Neural progenitor cell (in vitro differentiated cells): ENCODE measurements at regions not wholly inside any gene's neighbourhood (a gene's known extent, or its start where the extent isn't known, plus 50 kb on each side); places are given as distances from the start of the nearest gene placed in this dataset.

Experiments used
- DNase-seq: peaks from one replicate; pipeline ENCODE4 v3.0.0-alpha.2; 2016; ENCODE audit warnings: low spot score
- H2AFZ ChIP-seq: fragments of 200-600 bp; sonication (generic); replicated peaks from 2 replicates; pipeline ENCODE4 v1.6.1; 2016; ENCODE audit warnings: antibody characterized with exemption
- H3F3A ChIP-seq: fragments of 200-600 bp; sonication (generic); 2 replicates; pipeline ENCODE4 v1.6.1; 2016; ENCODE audit warnings: antibody characterized with exemption, low read depth
- H3K27ac ChIP-seq: fragments of 200-600 bp; sonication (generic); 2 replicates; pipeline ENCODE4 v1.5.1; 2016; ENCODE audit warnings: mild to moderate bottlenecking
- H3K27me3 ChIP-seq: fragments of 200-600 bp; sonication (generic); 2 replicates; pipeline ENCODE4 v1.6.1; 2016; ENCODE audit warnings: mild to moderate bottlenecking, moderate library complexity
- H3K36me3 ChIP-seq: fragments of 200-600 bp; sonication (generic); 2 replicates; pipeline ENCODE4 v1.5.1; 2016
- H3K4me1 ChIP-seq: fragments of 200-600 bp; sonication (generic); 2 replicates; pipeline ENCODE4 v1.6.1; 2016; ENCODE audit warnings: mixed run types
- H3K4me2 ChIP-seq: fragments of 200-600 bp; sonication (generic); 2 replicates; pipeline ENCODE4 v1.6.1; 2016
- H3K4me3 ChIP-seq: fragments of 200-600 bp; sonication (generic); 2 replicates; pipeline ENCODE4 v1.5.1; 2016
- H3K79me2 ChIP-seq: fragments of 200-600 bp; sonication (generic); 2 replicates; pipeline ENCODE4 v1.6.1; 2016; ENCODE audit warnings: low read depth
- H3K9ac ChIP-seq: fragments of 200-600 bp; sonication (generic); 2 replicates; pipeline ENCODE4 v1.6.1; 2016
- H3K9me3 ChIP-seq: fragments of 200-600 bp; sonication (generic); 2 replicates; pipeline ENCODE4 v1.5.1; 2016; ENCODE audit warnings: low read depth
- H4K20me1 ChIP-seq: fragments of 200-600 bp; sonication (generic); 2 replicates; pipeline ENCODE4 v1.6.1; 2016; ENCODE audit warnings: low read depth
- H3K27ac Mint-ChIP-seq: 3 replicates; pipeline ENCODE4 v1.8.0; 2021; ENCODE audit warnings: mixed read lengths
- H3K27me3 Mint-ChIP-seq: 2 replicates; pipeline ENCODE4 v1.8.0; 2022; ENCODE audit warnings: low read depth, mild to moderate bottlenecking, inconsistent platforms, moderate library complexity, mixed read lengths; ENCODE audit not compliant: insufficient read depth
- H3K36me3 Mint-ChIP-seq: 3 replicates; pipeline ENCODE4 v1.8.0; 2021; ENCODE audit warnings: mixed read lengths
- H3K4me1 Mint-ChIP-seq: 3 replicates; pipeline ENCODE4 v1.8.0; 2021; ENCODE audit warnings: mixed read lengths
- H3K4me3 Mint-ChIP-seq: 3 replicates; pipeline ENCODE4 v1.8.0; 2021; ENCODE audit warnings: mild to moderate bottlenecking, moderate library complexity, mixed read lengths
- H3K9me3 Mint-ChIP-seq: 3 replicates; pipeline ENCODE4 v1.8.0; 2020; ENCODE audit warnings: mixed read lengths
- EZH2 ChIP-seq: fragments of 200-600 bp; sonication (generic); IDR thresholded peaks from 2 replicates; pipeline ENCODE4 v1.6.1; 2017; ENCODE audit warnings: antibody characterized with exemption, mild to moderate bottlenecking, moderate library complexity
- EZH2phosphoT487 ChIP-seq: fragments of 200-600 bp; sonication (generic); IDR thresholded peaks from 2 replicates; pipeline ENCODE4 v1.6.1; 2017; ENCODE audit warnings: antibody characterized with exemption
- TF ChIP-seq, protein P1 (sequence below): fragments of 200-600 bp; sonication (generic); IDR thresholded peaks from 2 replicates; pipeline ENCODE4 v1.5.1; 2017; ENCODE audit warnings: antibody characterized with exemption, mild to moderate bottlenecking

DNA sequence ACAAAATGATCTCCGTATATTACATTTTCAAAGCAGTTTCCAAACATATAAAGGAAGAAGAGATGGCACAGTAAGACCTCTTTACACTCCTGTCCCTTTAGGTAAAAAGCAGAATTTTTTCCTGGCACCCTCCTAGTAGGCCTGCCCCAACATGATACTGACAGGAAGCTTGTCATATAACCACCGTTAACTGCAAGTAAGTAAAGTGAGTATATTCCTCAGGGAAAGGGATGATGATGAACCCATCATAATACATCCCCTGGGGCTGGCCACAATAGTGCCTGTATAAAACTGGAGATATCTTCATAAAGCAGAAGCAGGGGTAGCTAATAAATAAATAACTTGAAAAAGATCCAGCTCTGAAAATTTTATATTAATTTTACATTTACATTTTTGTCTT, 893.0 kb downstream of the DIPK2A start:
- no peak overlapping the region for H3K4me3 ChIP-seq
- H3K9ac ChIP-seq, result no peak overlapping the region
- H3K27ac ChIP-seq, result no peak overlapping the region
- H3K4me1 ChIP-seq, result no peaks in the 10 kb centered on the region
- H3K79me2 ChIP-seq, result no peaks in the 10 kb centered on the region
- Mint-ChIP-seq H3K36me3 (no peaks in the 10 kb centered on the region), H3K27me3 (peaks cover 5% of the 10 kb centered on the region), H3K9me3 (no peaks in the 10 kb centered on the region), H3K4me1 (no peaks in the 10 kb centered on the region), H3K4me3 (no peak overlapping the region), H3K27ac (no peak overlapping the region)
- no peaks in the 10 kb centered on the region for H3F3A ChIP-seq
- H3K9me3 ChIP-seq, result no peaks in the 10 kb centered on the region
- H2AFZ ChIP-seq, result no peak overlapping the region
- no peaks in the 10 kb centered on the region for H4K20me1 ChIP-seq
- H3K27me3 ChIP-seq, result no peaks in the 10 kb centered on the region
- no peak overlapping the region for H3K4me2 ChIP-seq
- TF ChIP-seq EZH2 (no peak), EZH2phosphoT487 (no peak)
- TF ChIP-seq, protein P1, sequence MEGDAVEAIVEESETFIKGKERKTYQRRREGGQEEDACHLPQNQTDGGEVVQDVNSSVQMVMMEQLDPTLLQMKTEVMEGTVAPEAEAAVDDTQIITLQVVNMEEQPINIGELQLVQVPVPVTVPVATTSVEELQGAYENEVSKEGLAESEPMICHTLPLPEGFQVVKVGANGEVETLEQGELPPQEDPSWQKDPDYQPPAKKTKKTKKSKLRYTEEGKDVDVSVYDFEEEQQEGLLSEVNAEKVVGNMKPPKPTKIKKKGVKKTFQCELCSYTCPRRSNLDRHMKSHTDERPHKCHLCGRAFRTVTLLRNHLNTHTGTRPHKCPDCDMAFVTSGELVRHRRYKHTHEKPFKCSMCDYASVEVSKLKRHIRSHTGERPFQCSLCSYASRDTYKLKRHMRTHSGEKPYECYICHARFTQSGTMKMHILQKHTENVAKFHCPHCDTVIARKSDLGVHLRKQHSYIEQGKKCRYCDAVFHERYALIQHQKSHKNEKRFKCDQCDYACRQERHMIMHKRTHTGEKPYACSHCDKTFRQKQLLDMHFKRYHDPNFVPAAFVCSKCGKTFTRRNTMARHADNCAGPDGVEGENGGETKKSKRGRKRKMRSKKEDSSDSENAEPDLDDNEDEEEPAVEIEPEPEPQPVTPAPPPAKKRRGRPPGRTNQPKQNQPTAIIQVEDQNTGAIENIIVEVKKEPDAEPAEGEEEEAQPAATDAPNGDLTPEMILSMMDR, result no peak
- no peak for DNase-seq
- H3K36me3 ChIP-seq, result no peaks in the 10 kb centered on the region

DNA sequence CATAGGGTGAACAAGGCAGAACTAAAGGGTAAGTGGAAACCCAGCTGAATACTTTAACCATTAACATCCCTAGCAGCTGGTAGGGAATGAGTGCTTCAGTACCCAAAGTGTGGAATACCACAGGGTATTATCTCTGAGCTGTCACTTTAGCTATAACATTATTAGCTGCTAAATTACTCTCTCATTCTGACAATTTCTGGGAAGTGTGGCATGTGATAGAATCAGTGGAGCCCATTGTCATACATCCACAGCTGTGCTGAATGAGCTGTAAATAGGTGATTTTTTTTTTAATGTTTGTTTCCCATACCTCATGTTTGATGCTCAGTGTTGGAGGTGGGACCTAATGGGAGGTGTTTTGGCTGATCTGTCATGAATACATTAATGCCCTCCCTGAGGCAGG, 894.3 kb downstream of the DIPK2A start:
- H3K4me3 Mint-ChIP-seq, result no peak overlapping the region
- no peaks in the 10 kb centered on the region for H3K4me1 ChIP-seq
- no peaks in the 10 kb centered on the region for H3K9me3 ChIP-seq
- H3K9ac ChIP-seq, result no peak overlapping the region
- H3K27me3 Mint-ChIP-seq, result peaks cover 5% of the 10 kb centered on the region
- H3K27ac ChIP-seq, result no peak overlapping the region
- H3K4me2 ChIP-seq, result no peak overlapping the region
- no peaks in the 10 kb centered on the region for H3K36me3 ChIP-seq
- no peak overlapping the region for H3K27ac Mint-ChIP-seq
- H2AFZ ChIP-seq, result no peak overlapping the region
- no peaks in the 10 kb centered on the region for H4K20me1 ChIP-seq
- no peaks in the 10 kb centered on the region for H3K27me3 ChIP-seq
- no peak for DNase-seq
- no peaks in the 10 kb centered on the region for H3K4me1 Mint-ChIP-seq
- H3K4me3 ChIP-seq, result no peak overlapping the region
- H3K36me3 Mint-ChIP-seq, result no peaks in the 10 kb centered on the region
- H3K9me3 Mint-ChIP-seq, result no peaks in the 10 kb centered on the region
- TF ChIP-seq EZH2, result no peak
- H3K79me2 ChIP-seq, result no peaks in the 10 kb centered on the region
- H3F3A ChIP-seq, result no peaks in the 10 kb centered on the region

DNA sequence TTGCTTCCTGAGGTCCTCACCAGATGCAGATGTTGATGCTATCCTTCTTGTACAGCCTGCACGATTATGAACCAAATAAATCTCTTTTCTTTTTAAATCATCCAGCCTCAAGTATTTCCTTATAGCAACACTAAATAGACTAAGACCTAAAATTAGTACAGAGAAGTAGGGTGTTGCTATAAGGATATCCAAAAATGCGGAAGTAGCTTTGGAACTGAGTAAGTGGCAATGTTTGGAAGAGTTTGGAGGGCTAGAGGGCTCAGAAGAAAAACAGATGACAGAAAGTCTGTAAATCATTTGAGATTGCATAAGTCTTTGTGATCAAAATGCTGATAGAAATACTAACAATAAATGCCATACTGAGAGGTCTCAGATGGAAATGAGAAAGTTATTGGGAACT, 894.9 kb downstream of the DIPK2A start:
- Histone ChIP-seq H3K4me2 (no peak overlapping the region), H3K9me3 (no peaks in the 10 kb centered on the region), H4K20me1 (no peaks in the 10 kb centered on the region), H3F3A (no peaks in the 10 kb centered on the region), H3K27ac (no peak overlapping the region), H3K27me3 (no peaks in the 10 kb centered on the region), H3K4me3 (no peak overlapping the region), H3K36me3 (no peaks in the 10 kb centered on the region), H2AFZ (no peak overlapping the region), H3K9ac (no peak overlapping the region), H3K4me1 (no peaks in the 10 kb centered on the region), H3K79me2 (no peaks in the 10 kb centered on the region)
- Mint-ChIP-seq H3K27me3 (peaks cover 5% of the 10 kb centered on the region), H3K4me3 (no peak overlapping the region), H3K9me3 (no peaks in the 10 kb centered on the region), H3K36me3 (no peaks in the 10 kb centered on the region), H3K27ac (no peak overlapping the region), H3K4me1 (no peaks in the 10 kb centered on the region)
- TF ChIP-seq EZH2 (no peak), EZH2phosphoT487 (no peak)
- TF ChIP-seq, protein P1, result no peak
- DNase-seq, result no peak

DNA sequence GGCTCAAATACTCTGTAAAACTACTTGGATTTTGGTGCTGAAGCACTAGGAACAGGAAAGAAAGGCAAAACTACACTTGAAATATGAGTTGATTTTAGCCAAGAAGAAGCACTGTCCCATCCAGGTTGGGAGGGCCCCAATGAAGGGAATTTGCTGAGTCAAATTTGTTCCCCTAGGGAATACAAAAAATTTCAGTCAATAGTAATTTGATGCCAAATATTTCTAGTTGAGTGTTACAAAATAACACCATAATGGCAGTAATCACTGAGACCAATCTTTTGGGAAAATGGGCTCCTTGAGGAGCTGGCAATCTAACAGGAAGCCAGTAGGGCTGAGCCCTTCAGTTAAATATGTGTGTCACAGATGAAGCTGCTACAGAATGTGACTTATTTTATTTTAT, 896.9 kb downstream of the DIPK2A start:
- no peaks in the 10 kb centered on the region for H3K79me2 ChIP-seq
- H3K4me1 Mint-ChIP-seq, result no peaks in the 10 kb centered on the region
- no peak overlapping the region for H3K4me3 Mint-ChIP-seq
- H3K27ac ChIP-seq, result no peak overlapping the region
- H3K4me3 ChIP-seq, result no peak overlapping the region
- no peaks in the 10 kb centered on the region for H4K20me1 ChIP-seq
- H3K9me3 ChIP-seq, result no peaks in the 10 kb centered on the region
- no peak overlapping the region for H2AFZ ChIP-seq
- H3K4me2 ChIP-seq, result no peak overlapping the region
- DNase-seq, result no peak
- H3K27me3 Mint-ChIP-seq, result peaks cover 5% of the 10 kb centered on the region
- H3F3A ChIP-seq, result no peaks in the 10 kb centered on the region
- H3K27me3 ChIP-seq, result no peaks in the 10 kb centered on the region
- H3K4me1 ChIP-seq, result no peaks in the 10 kb centered on the region
- no peaks in the 10 kb centered on the region for H3K36me3 ChIP-seq
- no peaks in the 10 kb centered on the region for H3K36me3 Mint-ChIP-seq
- no peak overlapping the region for H3K27ac Mint-ChIP-seq
- no peaks in the 10 kb centered on the region for H3K9me3 Mint-ChIP-seq
- H3K9ac ChIP-seq, result no peak overlapping the region
- no peak for TF ChIP-seq EZH2phosphoT487
- TF ChIP-seq, protein P1, result no peak
- TF ChIP-seq EZH2, result no peak
